ENCODE measurements at regions not wholly inside any gene's neighbourhood (a gene's known extent, or its start where the extent isn't known, plus 50 kb on each side); places are given as distances from the start of the nearest gene placed in this dataset.

DNA sequence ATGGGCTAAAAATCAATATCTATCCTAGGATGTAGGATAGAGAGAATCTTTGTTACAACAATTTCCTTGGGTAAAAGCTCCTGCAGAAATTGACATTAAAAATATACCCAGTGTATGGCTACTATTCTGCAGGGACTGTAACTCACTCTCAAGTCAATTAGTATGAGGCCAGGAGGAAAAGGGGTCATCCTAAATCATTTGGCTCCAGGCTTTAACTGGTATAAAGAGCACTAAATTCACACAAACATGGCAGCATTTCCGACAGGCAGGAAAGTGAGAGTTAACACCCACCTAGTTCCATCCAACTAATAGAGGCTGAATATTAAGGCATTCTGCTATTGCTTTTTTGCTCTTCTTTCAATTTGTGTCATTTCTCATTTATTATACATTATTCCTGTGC lies 218.6 kb upstream of the C1orf87 start:
- no peaks in the 10 kb centered on the region for H3K79me2 ChIP-seq (ENCODE audit: low read length)
- no peak overlapping the region for H2AFZ ChIP-seq (ENCODE audit: low read length)
- no peak for DNase-seq
- H3K9ac ChIP-seq (ENCODE audit: low read length), result no peak overlapping the region
- H3K4me3 ChIP-seq (ENCODE audit: low read length), result no peak overlapping the region
- no peaks in the 10 kb centered on the region for H3K27me3 ChIP-seq (ENCODE audit: low read length)
- H3K27ac ChIP-seq (ENCODE audit: low read length), result no peak overlapping the region
- H3K9me3 ChIP-seq (ENCODE audit: low read length), result no peaks in the 10 kb centered on the region
- no peak overlapping the region for H3K4me2 ChIP-seq (ENCODE audit: low read depth, low read length, poor library complexity, severe bottlenecking)
- no peaks in the 10 kb centered on the region for H3K4me1 ChIP-seq (ENCODE audit: low read length)
- H3K36me3 ChIP-seq (ENCODE audit: insufficient read depth, low read length), result no peaks in the 10 kb centered on the region
- H4K20me1 ChIP-seq (ENCODE audit: insufficient read depth, low read depth, low read length), result no peaks in the 10 kb centered on the region
- no peaks in the 10 kb centered on the region for H3K9me2 ChIP-seq (replicated peaks; ENCODE audit: insufficient read depth, low read length)

DNA sequence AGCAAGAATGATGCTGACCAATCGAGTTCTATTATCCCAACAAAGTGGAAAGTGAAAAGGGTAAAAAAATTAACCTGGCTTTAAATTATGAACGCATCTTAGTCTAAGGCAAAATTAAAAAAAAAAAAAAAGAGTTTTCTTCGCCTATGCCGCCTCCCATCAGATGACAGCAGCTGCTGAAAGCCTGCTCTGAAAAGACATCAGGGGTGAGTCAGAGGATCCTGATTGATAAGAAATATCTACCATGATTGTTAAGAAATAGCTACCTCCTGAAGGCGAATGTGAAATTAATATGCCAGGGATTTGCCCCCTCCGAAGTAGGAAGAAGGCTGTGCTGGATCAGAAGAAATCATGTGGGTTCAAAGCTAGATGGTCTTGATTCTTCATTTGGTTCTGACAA lies 216.8 kb upstream of the C1orf87 start:
- H3K36me3 ChIP-seq (ENCODE audit: insufficient read depth, low read length), result no peaks in the 10 kb centered on the region
- H3K4me1 ChIP-seq (ENCODE audit: low read length), result no peaks in the 10 kb centered on the region
- no peak for DNase-seq
- no peaks in the 10 kb centered on the region for H3K9me3 ChIP-seq (ENCODE audit: low read length)
- H3K9me2 ChIP-seq (replicated peaks; ENCODE audit: insufficient read depth, low read length), result no peaks in the 10 kb centered on the region
- no peak overlapping the region for H3K4me3 ChIP-seq (ENCODE audit: low read length)
- no peaks in the 10 kb centered on the region for H3K79me2 ChIP-seq (ENCODE audit: low read length)
- H2AFZ ChIP-seq (ENCODE audit: low read length), result no peak overlapping the region
- H3K9ac ChIP-seq (ENCODE audit: low read length), result no peak overlapping the region
- H3K4me2 ChIP-seq (ENCODE audit: low read depth, low read length, poor library complexity, severe bottlenecking), result no peak overlapping the region
- no peak overlapping the region for H3K27ac ChIP-seq (ENCODE audit: low read length)
- no peaks in the 10 kb centered on the region for H4K20me1 ChIP-seq (ENCODE audit: insufficient read depth, low read depth, low read length)
- H3K27me3 ChIP-seq (ENCODE audit: low read length), result no peaks in the 10 kb centered on the region

- H3K27ac ChIP-seq (ENCODE audit: low read length), result no peak overlapping the region
- H3K9ac ChIP-seq (ENCODE audit: low read length), result no peak overlapping the region
- no peak for DNase-seq
- no peaks in the 10 kb centered on the region for H3K27me3 ChIP-seq (ENCODE audit: low read length)
- no peaks in the 10 kb centered on the region for H3K9me3 ChIP-seq (ENCODE audit: low read length)
- no peaks in the 10 kb centered on the region for H3K9me2 ChIP-seq (replicated peaks; ENCODE audit: insufficient read depth, low read length)
- H3K4me1 ChIP-seq (ENCODE audit: low read length), result no peaks in the 10 kb centered on the region
- H3K79me2 ChIP-seq (ENCODE audit: low read length), result no peaks in the 10 kb centered on the region
- H3K36me3 ChIP-seq (ENCODE audit: insufficient read depth, low read length), result no peaks in the 10 kb centered on the region
- no peak overlapping the region for H3K4me2 ChIP-seq (ENCODE audit: low read depth, low read length, poor library complexity, severe bottlenecking)
- H2AFZ ChIP-seq (ENCODE audit: low read length), result no peak overlapping the region
- H3K4me3 ChIP-seq (ENCODE audit: low read length), result no peak overlapping the region
- no peaks in the 10 kb centered on the region for H4K20me1 ChIP-seq (ENCODE audit: insufficient read depth, low read depth, low read length)
These were observed 214.0 kb upstream of the C1orf87 start for GRCh38 chr1:60287536-60287935.

- H3K27me3 ChIP-seq (ENCODE audit: low read length), result no peaks in the 10 kb centered on the region
These were observed 210.1 kb upstream of the C1orf87 start for GRCh38 chr1:60283690-60284089.

GRCh38 chr1:60281360-60281932 lies 207.9 kb upstream of the C1orf87 start:
- Histone ChIP-seq H3K27me3 (ENCODE audit: low read length) (no peaks in the 10 kb centered on the region), H3K4me1 (ENCODE audit: low read length) (no peaks in the 10 kb centered on the region), H3K36me3 (ENCODE audit: insufficient read depth, low read length) (no peaks in the 10 kb centered on the region), H3K4me3 (ENCODE audit: low read length) (no peak overlapping the region), H3K79me2 (ENCODE audit: low read length) (no peaks in the 10 kb centered on the region), H3K9ac (ENCODE audit: low read length) (no peak overlapping the region), H3K9me3 (ENCODE audit: low read length) (no peaks in the 10 kb centered on the region), H4K20me1 (ENCODE audit: insufficient read depth, low read depth, low read length) (no peaks in the 10 kb centered on the region), H2AFZ (ENCODE audit: low read length) (no peak overlapping the region), H3K4me2 (ENCODE audit: low read depth, low read length, poor library complexity, severe bottlenecking) (no peak overlapping the region), H3K27ac (ENCODE audit: low read length) (no peak overlapping the region), H3K9me2 (replicated peaks; ENCODE audit: insufficient read depth, low read length) (no peaks in the 10 kb centered on the region)
- DNase-seq, result peak; percentile 73

More at GRCh38 chr1:60283690-60284089, 210.1 kb upstream of the C1orf87 start:
- no peak for DNase-seq
- H4K20me1 ChIP-seq (ENCODE audit: insufficient read depth, low read depth, low read length), result no peaks in the 10 kb centered on the region
- H3K79me2 ChIP-seq (ENCODE audit: low read length), result no peaks in the 10 kb centered on the region
- no peak overlapping the region for H3K4me2 ChIP-seq (ENCODE audit: low read depth, low read length, poor library complexity, severe bottlenecking)
- H3K4me3 ChIP-seq (ENCODE audit: low read length), result no peak overlapping the region
- no peak overlapping the region for H3K9ac ChIP-seq (ENCODE audit: low read length)
- no peak overlapping the region for H3K27ac ChIP-seq (ENCODE audit: low read length)
- H3K36me3 ChIP-seq (ENCODE audit: insufficient read depth, low read length), result no peaks in the 10 kb centered on the region
- no peaks in the 10 kb centered on the region for H3K9me3 ChIP-seq (ENCODE audit: low read length)
- no peaks in the 10 kb centered on the region for H3K9me2 ChIP-seq (replicated peaks; ENCODE audit: insufficient read depth, low read length)
- no peaks in the 10 kb centered on the region for H3K4me1 ChIP-seq (ENCODE audit: low read length)
- H2AFZ ChIP-seq (ENCODE audit: low read length), result no peak overlapping the region

DNA sequence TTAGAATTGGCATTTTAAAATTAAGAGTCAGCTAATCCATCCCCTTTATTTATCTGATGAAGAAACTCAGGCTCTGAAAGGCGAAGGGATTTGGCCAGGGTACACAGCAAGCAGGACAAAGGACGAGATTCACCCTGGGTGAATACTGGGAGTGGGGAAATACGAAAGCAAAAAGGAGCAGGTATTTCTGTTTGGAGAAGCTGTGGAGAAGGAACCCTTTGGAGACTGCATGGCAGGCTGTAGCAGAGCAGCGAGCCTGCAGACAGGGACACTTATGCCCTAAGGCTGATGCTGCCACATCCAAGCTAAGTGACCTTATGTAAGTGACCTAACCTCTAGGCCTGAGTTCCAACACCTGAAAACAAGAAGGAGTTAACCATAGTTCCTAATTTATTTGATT lies 207.2 kb upstream of the C1orf87 start:
- Histone ChIP-seq H3K9me3 (ENCODE audit: low read length) (no peaks in the 10 kb centered on the region), H3K79me2 (ENCODE audit: low read length) (no peaks in the 10 kb centered on the region), H3K4me2 (ENCODE audit: low read depth, low read length, poor library complexity, severe bottlenecking) (no peak overlapping the region), H3K27me3 (ENCODE audit: low read length) (no peaks in the 10 kb centered on the region), H3K9me2 (replicated peaks; ENCODE audit: insufficient read depth, low read length) (no peaks in the 10 kb centered on the region), H3K9ac (ENCODE audit: low read length) (no peak overlapping the region), H3K27ac (ENCODE audit: low read length) (no peak overlapping the region), H3K4me3 (ENCODE audit: low read length) (no peak overlapping the region), H2AFZ (ENCODE audit: low read length) (no peak overlapping the region), H3K4me1 (ENCODE audit: low read length) (no peaks in the 10 kb centered on the region), H4K20me1 (ENCODE audit: insufficient read depth, low read depth, low read length) (no peaks in the 10 kb centered on the region), H3K36me3 (ENCODE audit: insufficient read depth, low read length) (no peaks in the 10 kb centered on the region)
- DNase-seq, result no peak

DNA sequence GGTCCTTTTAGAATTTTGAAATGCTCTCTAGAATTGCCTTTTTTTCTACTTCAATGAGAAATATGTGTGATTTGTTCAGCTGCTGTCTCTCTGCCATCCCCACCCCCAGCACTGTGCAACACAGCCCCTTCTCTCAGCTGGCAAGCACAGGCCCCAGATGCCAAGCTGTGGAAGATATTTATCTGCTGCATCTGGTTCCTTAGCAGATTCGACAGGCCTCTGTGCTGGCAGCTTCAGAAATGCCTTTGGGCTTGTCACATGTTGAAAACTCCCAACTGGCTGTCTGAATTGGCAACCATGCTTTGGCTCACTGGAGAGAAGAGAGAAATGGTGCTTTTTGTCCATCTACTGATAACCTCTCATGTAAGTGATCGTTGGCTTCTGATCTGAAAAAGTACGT lies 206.7 kb upstream of the C1orf87 start:
- Histone ChIP-seq H3K79me2 (ENCODE audit: low read length) (no peaks in the 10 kb centered on the region), H3K4me2 (ENCODE audit: low read depth, low read length, poor library complexity, severe bottlenecking) (no peak overlapping the region)

DNA sequence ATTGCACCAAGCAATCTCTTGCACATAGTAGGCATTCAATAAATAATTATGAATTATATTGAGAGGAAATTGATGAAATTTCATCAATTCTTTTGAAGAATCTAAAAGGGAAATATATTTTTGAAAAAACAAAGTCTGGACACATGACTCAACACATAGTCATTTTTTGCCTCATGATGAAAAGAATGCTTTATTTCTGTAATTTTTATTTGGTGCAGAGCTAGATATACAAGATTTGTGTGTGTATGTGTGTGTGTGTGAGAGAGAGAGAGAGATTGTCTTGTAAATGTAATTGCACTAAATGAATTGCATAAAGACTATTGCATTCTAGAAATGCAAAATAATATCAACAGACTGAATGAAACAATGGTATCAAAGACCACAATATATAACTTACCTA lies 206.2 kb upstream of the C1orf87 start:
- H3K4me1 ChIP-seq (ENCODE audit: low read length), result no peaks in the 10 kb centered on the region
- H3K4me3 ChIP-seq (ENCODE audit: low read length), result no peak overlapping the region
- H3K27ac ChIP-seq (ENCODE audit: low read length), result no peak overlapping the region
- H3K4me2 ChIP-seq (ENCODE audit: low read depth, low read length, poor library complexity, severe bottlenecking), result no peak overlapping the region
- DNase-seq, result no peak
- no peak overlapping the region for H3K9ac ChIP-seq (ENCODE audit: low read length)
- no peaks in the 10 kb centered on the region for H3K9me3 ChIP-seq (ENCODE audit: low read length)
- no peak overlapping the region for H2AFZ ChIP-seq (ENCODE audit: low read length)
- H4K20me1 ChIP-seq (ENCODE audit: insufficient read depth, low read depth, low read length), result no peaks in the 10 kb centered on the region
- H3K9me2 ChIP-seq (replicated peaks; ENCODE audit: insufficient read depth, low read length), result no peaks in the 10 kb centered on the region
- H3K79me2 ChIP-seq (ENCODE audit: low read length), result no peaks in the 10 kb centered on the region
- H3K27me3 ChIP-seq (ENCODE audit: low read length), result no peaks in the 10 kb centered on the region
- no peaks in the 10 kb centered on the region for H3K36me3 ChIP-seq (ENCODE audit: insufficient read depth, low read length)

More for the DNA sequence above, 206.7 kb upstream of the C1orf87 start:
- Histone ChIP-seq H3K9me2 (replicated peaks; ENCODE audit: insufficient read depth, low read length) (no peaks in the 10 kb centered on the region), H3K27me3 (ENCODE audit: low read length) (no peaks in the 10 kb centered on the region), H2AFZ (ENCODE audit: low read length) (no peak overlapping the region), H3K4me1 (ENCODE audit: low read length) (no peaks in the 10 kb centered on the region), H3K9me3 (ENCODE audit: low read length) (no peaks in the 10 kb centered on the region), H3K9ac (ENCODE audit: low read length) (no peak overlapping the region), H3K36me3 (ENCODE audit: insufficient read depth, low read length) (no peaks in the 10 kb centered on the region), H4K20me1 (ENCODE audit: insufficient read depth, low read depth, low read length) (no peaks in the 10 kb centered on the region), H3K27ac (ENCODE audit: low read length) (no peak overlapping the region), H3K4me3 (ENCODE audit: low read length) (no peak overlapping the region)
- no peak for DNase-seq

DNA sequence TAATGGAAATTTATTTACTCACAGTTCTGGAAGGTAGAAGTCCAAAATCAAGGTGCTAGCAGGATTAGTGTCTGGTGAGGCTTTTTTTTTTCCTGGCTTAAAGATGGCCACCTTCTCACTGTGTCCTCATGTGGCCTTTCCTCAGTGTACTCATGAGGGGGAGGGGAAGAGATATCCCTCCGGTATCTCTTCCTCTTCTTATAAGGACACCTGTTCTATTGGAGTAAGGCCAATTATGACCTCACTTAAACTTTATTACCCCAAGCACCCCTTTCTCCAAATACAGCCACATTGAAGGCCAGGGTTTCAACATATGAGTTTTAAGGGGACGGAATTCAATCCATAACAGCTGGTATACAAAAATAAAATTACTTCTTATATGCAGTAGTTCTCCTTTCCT lies 203.7 kb upstream of the C1orf87 start:
- Histone ChIP-seq H3K27ac (ENCODE audit: low read length) (no peak overlapping the region), H3K9me3 (ENCODE audit: low read length) (no peaks in the 10 kb centered on the region), H3K36me3 (ENCODE audit: insufficient read depth, low read length) (no peaks in the 10 kb centered on the region), H3K4me3 (ENCODE audit: low read length) (no peak overlapping the region), H3K27me3 (ENCODE audit: low read length) (no peaks in the 10 kb centered on the region), H3K9me2 (replicated peaks; ENCODE audit: insufficient read depth, low read length) (no peaks in the 10 kb centered on the region), H3K79me2 (ENCODE audit: low read length) (no peaks in the 10 kb centered on the region), H3K4me2 (ENCODE audit: low read depth, low read length, poor library complexity, severe bottlenecking) (no peak overlapping the region), H4K20me1 (ENCODE audit: insufficient read depth, low read depth, low read length) (no peaks in the 10 kb centered on the region), H3K9ac (ENCODE audit: low read length) (no peak overlapping the region), H2AFZ (ENCODE audit: low read length) (no peak overlapping the region), H3K4me1 (ENCODE audit: low read length) (no peaks in the 10 kb centered on the region)
- DNase-seq, result no peak

All from Karpas-422 (cell line).